ENCODE measurements at regions not wholly inside any gene's neighbourhood (a gene's known extent, or its start where the extent isn't known, plus 50 kb on each side); places are given as distances from the start of the nearest gene placed in this dataset.

DNA sequence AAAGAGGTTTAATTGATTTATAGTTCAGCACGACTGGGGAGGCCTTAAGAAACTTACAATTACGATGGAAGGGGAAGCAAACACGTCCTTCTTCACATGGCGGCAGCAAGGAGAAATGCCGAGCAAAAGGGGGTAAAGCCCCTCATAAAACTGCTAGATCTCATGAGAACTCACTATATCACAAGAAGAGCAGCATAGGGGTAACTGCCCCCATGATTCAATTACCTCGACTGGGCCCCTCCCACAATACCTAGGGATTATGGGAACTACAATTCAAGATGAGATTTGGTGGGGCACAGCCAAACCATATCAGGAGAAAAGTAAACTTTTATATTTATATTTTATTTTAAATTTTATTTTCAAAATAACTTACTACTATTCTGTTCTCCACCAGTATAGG, 272.0 kb downstream of the MYCN start:
- TF ChIP-seq SUZ12 (IDR thresholded peaks at IDR 0.05; ENCODE audit: extremely low read depth, insufficient read depth, insufficient read length) (no peak), ZNF274 (IDR thresholded peaks at IDR 0.05; ENCODE audit: low read depth, low read length) (no peak), YY1 (IDR thresholded peaks at IDR 0.05; ENCODE audit: insufficient read depth, insufficient read length) (no peak)
